ENCODE measurements at regions not wholly inside any gene's neighbourhood (a gene's known extent, or its start where the extent isn't known, plus 50 kb on each side); places are given as distances from the start of the nearest gene placed in this dataset.
A peak's percentile ranks its signal among the peaks of the same experiment; 100 is the strongest.

DNA sequence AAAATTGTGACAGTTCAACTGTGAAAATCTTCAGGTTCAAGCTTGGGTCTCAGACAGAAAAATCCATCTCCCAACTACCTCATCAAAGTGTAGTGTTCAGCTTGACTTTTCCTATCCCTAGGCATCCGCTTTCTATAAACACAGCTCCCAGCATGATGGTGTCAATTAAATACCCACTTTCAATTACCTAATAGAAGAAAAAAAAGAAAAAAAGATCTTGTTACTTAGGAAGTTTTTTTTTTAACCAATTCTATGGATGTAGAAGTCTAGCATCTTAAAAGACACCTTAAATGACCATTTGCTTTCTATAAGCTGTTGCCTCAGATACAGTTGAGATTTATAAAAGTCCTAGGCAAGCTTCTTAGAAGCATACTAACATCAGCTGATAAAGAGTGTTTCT lies 244.1 kb upstream of the MTNR1B start:
- TF ChIP-seq, protein P1, sequence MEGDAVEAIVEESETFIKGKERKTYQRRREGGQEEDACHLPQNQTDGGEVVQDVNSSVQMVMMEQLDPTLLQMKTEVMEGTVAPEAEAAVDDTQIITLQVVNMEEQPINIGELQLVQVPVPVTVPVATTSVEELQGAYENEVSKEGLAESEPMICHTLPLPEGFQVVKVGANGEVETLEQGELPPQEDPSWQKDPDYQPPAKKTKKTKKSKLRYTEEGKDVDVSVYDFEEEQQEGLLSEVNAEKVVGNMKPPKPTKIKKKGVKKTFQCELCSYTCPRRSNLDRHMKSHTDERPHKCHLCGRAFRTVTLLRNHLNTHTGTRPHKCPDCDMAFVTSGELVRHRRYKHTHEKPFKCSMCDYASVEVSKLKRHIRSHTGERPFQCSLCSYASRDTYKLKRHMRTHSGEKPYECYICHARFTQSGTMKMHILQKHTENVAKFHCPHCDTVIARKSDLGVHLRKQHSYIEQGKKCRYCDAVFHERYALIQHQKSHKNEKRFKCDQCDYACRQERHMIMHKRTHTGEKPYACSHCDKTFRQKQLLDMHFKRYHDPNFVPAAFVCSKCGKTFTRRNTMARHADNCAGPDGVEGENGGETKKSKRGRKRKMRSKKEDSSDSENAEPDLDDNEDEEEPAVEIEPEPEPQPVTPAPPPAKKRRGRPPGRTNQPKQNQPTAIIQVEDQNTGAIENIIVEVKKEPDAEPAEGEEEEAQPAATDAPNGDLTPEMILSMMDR (IDR thresholded peaks at IDR 0.05; ENCODE audit: low read depth, low read length) = no peak
- no peak overlapping the region for H3K4me3 ChIP-seq (ENCODE audit: low read depth, low read length)
- no peak for DNase-seq (ENCODE audit: low read depth, low spot score)
- in situ Hi-C loops (cut with HindIII; ENCODE audit: low sequenced_read_pairs) = no loop called here

DNA sequence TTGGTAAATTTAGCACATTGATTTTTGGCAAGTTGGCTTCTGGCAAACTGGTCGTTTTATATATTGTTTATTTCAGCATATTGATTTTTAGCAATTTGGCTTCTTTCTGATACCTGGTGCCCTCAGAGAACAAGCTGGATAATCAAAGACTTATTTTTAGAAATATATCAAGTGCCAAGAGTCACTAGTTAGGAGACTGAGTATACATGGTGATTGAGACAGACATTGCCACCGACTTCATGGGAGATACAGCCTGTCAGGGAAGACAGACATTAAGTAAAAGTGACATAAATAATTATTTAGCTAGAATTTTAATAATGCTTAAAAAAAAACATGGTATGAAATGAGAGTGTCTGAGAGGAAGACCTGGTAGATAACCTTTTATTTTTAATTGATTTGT lies 242.3 kb upstream of the MTNR1B start:
- in situ Hi-C loops (cut with HindIII; ENCODE audit: low sequenced_read_pairs) = no loop called here
- TF ChIP-seq, protein P1 (IDR thresholded peaks at IDR 0.05; ENCODE audit: low read depth, low read length) = no peak
- DNase-seq (ENCODE audit: low read depth, low spot score) = no peak
- H3K4me3 ChIP-seq (ENCODE audit: low read depth, low read length) = no peak overlapping the region

- no peak for DNase-seq (ENCODE audit: low read depth, low spot score)
- in situ Hi-C loops (cut with HindIII; ENCODE audit: low sequenced_read_pairs) = no loop called here
- H3K4me3 ChIP-seq (ENCODE audit: low read depth, low read length) = no peak overlapping the region
- TF ChIP-seq, protein P1 (IDR thresholded peaks at IDR 0.05; ENCODE audit: low read depth, low read length) = no peak
Observed at GRCh38 chr11:92727769-92728168, 241.7 kb upstream of the MTNR1B start.

DNA sequence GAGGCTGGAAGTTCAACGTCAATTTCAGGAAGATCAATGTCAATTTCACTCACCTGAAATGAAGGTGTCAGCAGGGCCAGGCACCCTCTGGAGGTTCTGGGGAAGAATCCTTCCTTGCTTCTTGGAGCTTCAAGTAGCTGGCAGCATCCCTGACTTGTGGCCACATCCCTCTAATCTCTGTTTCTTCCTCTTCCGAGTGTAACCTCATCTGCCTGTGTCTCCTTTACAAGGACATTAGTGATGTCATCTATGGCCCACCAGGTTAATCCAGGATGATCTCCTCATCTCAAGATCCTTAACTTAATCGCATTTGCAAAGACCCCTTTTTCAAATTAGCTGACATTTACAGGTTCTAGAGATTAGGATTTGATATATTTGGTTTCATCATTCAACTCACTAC lies 240.8 kb upstream of the MTNR1B start:
- in situ Hi-C loops (cut with HindIII; ENCODE audit: low sequenced_read_pairs) = no loop called here
- H3K4me3 ChIP-seq (ENCODE audit: low read depth, low read length) = no peak overlapping the region
- TF ChIP-seq, protein P1 (IDR thresholded peaks at IDR 0.05; ENCODE audit: low read depth, low read length) = no peak
- DNase-seq (ENCODE audit: low read depth, low spot score) = no peak

DNA sequence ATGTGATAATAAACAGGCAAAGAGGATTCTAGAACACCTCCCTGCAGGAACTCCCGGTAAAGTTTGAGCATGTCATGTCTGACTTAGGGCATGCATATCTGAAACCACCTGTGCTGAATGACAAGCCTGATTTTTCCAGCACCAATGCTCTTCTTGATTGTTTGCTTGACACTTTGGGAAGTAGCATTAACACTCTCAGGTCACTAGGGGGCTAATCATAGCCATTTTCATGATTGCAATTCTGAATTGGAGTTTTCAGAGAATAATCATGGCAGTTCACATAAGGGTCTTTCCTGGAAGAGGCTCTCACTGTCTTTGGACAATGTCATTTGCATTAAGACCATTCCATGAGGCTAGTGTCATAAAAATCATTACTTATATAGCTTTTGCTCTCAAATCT lies 234.4 kb upstream of the MTNR1B start:
- TF ChIP-seq, protein P1 (IDR thresholded peaks at IDR 0.05; ENCODE audit: low read depth, low read length) = peak; percentile 24
- in situ Hi-C loops (cut with HindIII; ENCODE audit: low sequenced_read_pairs) = no loop called here
- DNase-seq (ENCODE audit: low read depth, low spot score) = no peak

GRCh38 chr11:92738276-92738675 lies 231.2 kb upstream of the MTNR1B start:
- TF ChIP-seq, protein P1 (IDR thresholded peaks at IDR 0.05; ENCODE audit: low read depth, low read length) = no peak
- in situ Hi-C loops (cut with HindIII; ENCODE audit: low sequenced_read_pairs) = no loop called here
- DNase-seq (ENCODE audit: low read depth, low spot score) = no peak
- no peak overlapping the region for H3K4me3 ChIP-seq (ENCODE audit: low read depth, low read length)

More for the DNA sequence above, 234.4 kb upstream of the MTNR1B start:
- no peak overlapping the region for H3K4me3 ChIP-seq (ENCODE audit: low read depth, low read length)

DNA sequence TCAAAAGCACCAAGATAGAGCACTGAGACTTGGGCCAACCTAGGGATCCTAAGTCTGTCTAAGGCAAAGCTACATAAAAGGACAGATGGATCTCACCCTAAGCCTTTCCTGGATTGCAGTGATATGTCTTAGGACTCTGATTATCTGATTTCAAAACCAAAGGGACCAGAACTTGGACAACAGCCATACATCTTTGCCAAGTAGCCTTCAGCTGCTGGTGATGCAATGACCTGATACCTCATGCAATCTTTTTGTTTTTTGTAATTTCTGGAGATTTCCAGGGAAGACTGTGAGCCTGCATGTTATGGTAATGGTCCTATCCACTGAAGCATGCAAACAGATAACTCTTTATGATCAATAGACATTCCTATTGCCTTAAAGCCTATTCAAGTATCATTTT lies 230.4 kb upstream of the MTNR1B start:
- in situ Hi-C loops (cut with HindIII; ENCODE audit: low sequenced_read_pairs) = no loop called here
- H3K4me3 ChIP-seq (ENCODE audit: low read depth, low read length) = no peak overlapping the region
- peak; percentile 31 for DNase-seq (ENCODE audit: low read depth, low spot score)
- TF ChIP-seq, protein P1 (IDR thresholded peaks at IDR 0.05; ENCODE audit: low read depth, low read length) = no peak

Data from astrocyte of the spinal cord (primary cell).